Testis (tissue), 2 donors: ENCODE measurements at regions not wholly inside any gene's neighbourhood (a gene's known extent, or its start where the extent isn't known, plus 50 kb on each side); places are given as distances from the start of the nearest gene placed in this dataset.

Experiments
- POLR2A ChIP-seq: fragments of 450-650 bp; IDR thresholded peaks from one replicate; pipeline ENCODE4 v1.6.1; 2017; ENCODE audit warnings: antibody characterized with exemption, mild to moderate bottlenecking, moderate library complexity
- TF ChIP-seq, protein P1 (sequence below), 3 experiments: fragments of 450-650 bp in 2 of 3; fragments of 200-600 bp in 1 of 3; sonication (generic) in 1 of 3; IDR thresholded peaks; one replicate each; pipeline ENCODE4 v1.5.1; 2016 to 2019; ENCODE audit warnings: antibody characterized with exemption in 3 of 3, mild to moderate bottlenecking in 2 of 3, moderate library complexity in 1 of 3

DNA sequence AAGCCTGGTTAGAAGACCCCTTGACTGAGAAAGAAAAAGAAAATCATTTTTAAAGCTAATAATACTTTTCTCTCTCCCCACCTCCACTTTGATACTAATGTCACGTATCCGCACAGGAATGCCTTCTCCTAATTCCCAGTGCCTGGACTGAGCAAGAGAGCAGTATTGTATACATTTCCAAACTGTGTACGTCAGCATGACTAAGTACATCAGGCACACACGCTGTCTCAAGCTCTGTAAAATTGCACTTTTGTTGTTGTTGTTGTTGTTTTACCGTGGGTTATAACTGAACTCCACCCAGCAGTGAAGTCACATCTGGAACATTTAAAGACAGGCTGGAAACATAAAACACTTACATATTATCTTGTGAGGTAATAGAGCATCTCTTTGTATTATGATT lies 407.6 kb downstream of the DNAH5 start:
- TF ChIP-seq, protein P1, sequence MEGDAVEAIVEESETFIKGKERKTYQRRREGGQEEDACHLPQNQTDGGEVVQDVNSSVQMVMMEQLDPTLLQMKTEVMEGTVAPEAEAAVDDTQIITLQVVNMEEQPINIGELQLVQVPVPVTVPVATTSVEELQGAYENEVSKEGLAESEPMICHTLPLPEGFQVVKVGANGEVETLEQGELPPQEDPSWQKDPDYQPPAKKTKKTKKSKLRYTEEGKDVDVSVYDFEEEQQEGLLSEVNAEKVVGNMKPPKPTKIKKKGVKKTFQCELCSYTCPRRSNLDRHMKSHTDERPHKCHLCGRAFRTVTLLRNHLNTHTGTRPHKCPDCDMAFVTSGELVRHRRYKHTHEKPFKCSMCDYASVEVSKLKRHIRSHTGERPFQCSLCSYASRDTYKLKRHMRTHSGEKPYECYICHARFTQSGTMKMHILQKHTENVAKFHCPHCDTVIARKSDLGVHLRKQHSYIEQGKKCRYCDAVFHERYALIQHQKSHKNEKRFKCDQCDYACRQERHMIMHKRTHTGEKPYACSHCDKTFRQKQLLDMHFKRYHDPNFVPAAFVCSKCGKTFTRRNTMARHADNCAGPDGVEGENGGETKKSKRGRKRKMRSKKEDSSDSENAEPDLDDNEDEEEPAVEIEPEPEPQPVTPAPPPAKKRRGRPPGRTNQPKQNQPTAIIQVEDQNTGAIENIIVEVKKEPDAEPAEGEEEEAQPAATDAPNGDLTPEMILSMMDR (IDR thresholded peaks at IDR 0.05): no peak
- TF ChIP-seq POLR2A: no peak
